MM.1S (cell line): ENCODE measurements at regions not wholly inside any gene's neighbourhood (a gene's known extent, or its start where the extent isn't known, plus 50 kb on each side); places are given as distances from the start of the nearest gene placed in this dataset.

Experiments used
- DNase-seq: peaks from one replicate; pipeline ENCODE4 v3.0.0-alpha.2; 2015
- H2AFZ ChIP-seq: fragments of 300-600 bp; sonication (generic); 2 replicates; pipeline ENCODE4 v1.6.0; 2016; ENCODE audit warnings: antibody characterized with exemption, low read length
- H3F3A ChIP-seq: fragments of 300-600 bp; sonication (generic); 2 replicates; pipeline ENCODE4 v1.6.1; 2016; ENCODE audit warnings: mild to moderate bottlenecking, antibody characterized with exemption, low read length, moderate library complexity, mixed read lengths; ENCODE audit not compliant: insufficient read depth
- H3K27ac ChIP-seq: fragments of 300-600 bp; sonication (generic); 2 replicates; pipeline ENCODE4 v1.5.1; 2016; ENCODE audit warnings: mild to moderate bottlenecking, low read length
- H3K27me3 ChIP-seq: fragments of 300-600 bp; sonication (generic); replicated peaks from 2 replicates; pipeline ENCODE4 v1.6.0; 2016; ENCODE audit warnings: low read length; ENCODE audit not compliant: insufficient read depth
- H3K36me3 ChIP-seq: fragments of 300-600 bp; sonication (generic); replicated peaks from 2 replicates; pipeline ENCODE4 v1.6.1; 2016; ENCODE audit warnings: mild to moderate bottlenecking, low read length, mixed read lengths; ENCODE audit not compliant: insufficient read depth
- H3K4me1 ChIP-seq: fragments of 300-600 bp; sonication (generic); 2 replicates; pipeline ENCODE4 v1.6.1; 2016; ENCODE audit warnings: low read length, mixed read lengths
- H3K4me2 ChIP-seq: fragments of 300-600 bp; sonication (generic); 2 replicates; pipeline ENCODE4 v1.6.0; 2016; ENCODE audit warnings: low read depth, low read length
- H3K4me3 ChIP-seq: fragments of 300-600 bp; sonication (generic); 2 replicates; pipeline ENCODE4 v1.5.1; 2016; ENCODE audit warnings: low read length, mixed read lengths
- H3K79me2 ChIP-seq: fragments of 300-600 bp; sonication (generic); 2 replicates; pipeline ENCODE4 v1.6.1; 2016; ENCODE audit warnings: mixed run types, low read length, mixed read lengths
- H3K9ac ChIP-seq: fragments of 300-600 bp; sonication (generic); 2 replicates; pipeline ENCODE4 v1.6.1; 2016; ENCODE audit warnings: low read length, mixed read lengths
- H3K9me2 ChIP-seq: fragments of 300-600 bp; sonication (generic); replicated peaks from 2 replicates; pipeline ENCODE4 v1.6.1; 2016; ENCODE audit warnings: mild to moderate bottlenecking, low read length, mixed read lengths; ENCODE audit not compliant: insufficient read depth
- H3K9me3 ChIP-seq: fragments of 300-600 bp; sonication (generic); replicated peaks from 2 replicates; pipeline ENCODE4 v1.6.1; 2016; ENCODE audit warnings: mild to moderate bottlenecking, low read length, mixed read lengths; ENCODE audit not compliant: insufficient read depth
- H4K20me1 ChIP-seq: fragments of 300-600 bp; sonication (generic); 2 replicates; pipeline ENCODE4 v1.6.1; 2016; ENCODE audit warnings: mild to moderate bottlenecking, low read length, moderate library complexity, mixed read lengths; ENCODE audit not compliant: insufficient read depth
- EZH2 ChIP-seq: fragments of 300-600 bp; sonication (generic); optimal IDR thresholded peaks from 2 replicates; pipeline ENCODE3; 2017; ENCODE audit warnings: low read depth, mild to moderate bottlenecking, antibody characterized with exemption, low read length, mixed read lengths
- EZH2phosphoT487 ChIP-seq: fragments of 300-600 bp; sonication (generic); IDR thresholded peaks from 2 replicates; pipeline ENCODE4 v1.6.1; 2018; ENCODE audit warnings: antibody characterized with exemption, low read length
- TF ChIP-seq, protein P1 (sequence below): fragments of 300-600 bp; sonication (generic); IDR thresholded peaks from 2 replicates; pipeline ENCODE4 v1.5.1; 2016; ENCODE audit warnings: antibody characterized with exemption, low read length, mixed read lengths

- no peak for DNase-seq
- no peak overlapping the region for H3K4me3 ChIP-seq
- H3K4me2 ChIP-seq, result no peak overlapping the region
- H3K4me1 ChIP-seq, result no peaks in the 10 kb centered on the region
- no peaks in the 10 kb centered on the region for H3F3A ChIP-seq
- H3K79me2 ChIP-seq, result no peaks in the 10 kb centered on the region
- no peaks in the 10 kb centered on the region for H3K27me3 ChIP-seq
- TF ChIP-seq EZH2phosphoT487, result no peak
- TF ChIP-seq EZH2, result no peak
- TF ChIP-seq, protein P1, sequence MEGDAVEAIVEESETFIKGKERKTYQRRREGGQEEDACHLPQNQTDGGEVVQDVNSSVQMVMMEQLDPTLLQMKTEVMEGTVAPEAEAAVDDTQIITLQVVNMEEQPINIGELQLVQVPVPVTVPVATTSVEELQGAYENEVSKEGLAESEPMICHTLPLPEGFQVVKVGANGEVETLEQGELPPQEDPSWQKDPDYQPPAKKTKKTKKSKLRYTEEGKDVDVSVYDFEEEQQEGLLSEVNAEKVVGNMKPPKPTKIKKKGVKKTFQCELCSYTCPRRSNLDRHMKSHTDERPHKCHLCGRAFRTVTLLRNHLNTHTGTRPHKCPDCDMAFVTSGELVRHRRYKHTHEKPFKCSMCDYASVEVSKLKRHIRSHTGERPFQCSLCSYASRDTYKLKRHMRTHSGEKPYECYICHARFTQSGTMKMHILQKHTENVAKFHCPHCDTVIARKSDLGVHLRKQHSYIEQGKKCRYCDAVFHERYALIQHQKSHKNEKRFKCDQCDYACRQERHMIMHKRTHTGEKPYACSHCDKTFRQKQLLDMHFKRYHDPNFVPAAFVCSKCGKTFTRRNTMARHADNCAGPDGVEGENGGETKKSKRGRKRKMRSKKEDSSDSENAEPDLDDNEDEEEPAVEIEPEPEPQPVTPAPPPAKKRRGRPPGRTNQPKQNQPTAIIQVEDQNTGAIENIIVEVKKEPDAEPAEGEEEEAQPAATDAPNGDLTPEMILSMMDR, result no peak
- H3K9me3 ChIP-seq, result no peaks in the 10 kb centered on the region
- H3K9ac ChIP-seq, result no peak overlapping the region
- H3K27ac ChIP-seq, result no peak overlapping the region
- H2AFZ ChIP-seq, result no peak overlapping the region
- no peaks in the 10 kb centered on the region for H4K20me1 ChIP-seq
- H3K36me3 ChIP-seq, result no peaks in the 10 kb centered on the region
- H3K9me2 ChIP-seq, result no peaks in the 10 kb centered on the region
Measured at GRCh38 chr21:22319435-22319834, 1321.2 kb downstream of the NCAM2 start.

GRCh38 chr21:22342889-22343288 is 1344.7 kb downstream of the NCAM2 start:
- Histone ChIP-seq H3K4me2 (no peak overlapping the region), H3K4me3 (no peak overlapping the region), H3K79me2 (no peaks in the 10 kb centered on the region), H3K9me2 (no peaks in the 10 kb centered on the region), H2AFZ (no peak overlapping the region), H3K9me3 (no peaks in the 10 kb centered on the region), H4K20me1 (no peaks in the 10 kb centered on the region), H3K36me3 (no peaks in the 10 kb centered on the region), H3K9ac (no peak overlapping the region), H3K27me3 (no peaks in the 10 kb centered on the region), H3F3A (no peaks in the 10 kb centered on the region), H3K4me1 (no peaks in the 10 kb centered on the region), H3K27ac (no peak overlapping the region)
- TF ChIP-seq EZH2 (no peak), EZH2phosphoT487 (no peak)
- DNase-seq, result peak; percentile 28

DNA sequence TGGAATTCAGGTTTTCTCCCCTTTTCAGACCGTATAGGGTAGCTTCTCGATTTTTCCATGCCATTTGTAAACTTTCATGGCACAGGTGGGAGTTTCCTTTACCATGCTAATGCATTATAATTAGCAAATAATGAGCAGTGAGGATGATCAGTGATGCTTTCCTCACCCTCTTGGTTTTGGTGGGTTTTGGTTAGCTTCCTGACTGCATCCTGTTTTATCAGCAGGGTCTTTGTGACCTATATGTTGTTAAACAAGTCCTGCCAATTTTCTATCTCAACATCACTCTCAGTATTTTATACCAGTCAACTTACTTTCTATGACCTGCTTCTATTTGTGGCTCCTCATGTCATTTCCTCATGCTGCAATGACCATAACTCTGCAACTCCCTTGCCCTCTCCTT is 1345.1 kb downstream of the NCAM2 start:
- no peak overlapping the region for H3K9ac ChIP-seq
- no peaks in the 10 kb centered on the region for H4K20me1 ChIP-seq
- no peak overlapping the region for H3K27ac ChIP-seq
- H3K4me2 ChIP-seq, result no peak overlapping the region
- no peaks in the 10 kb centered on the region for H3K4me1 ChIP-seq
- H3K36me3 ChIP-seq, result no peaks in the 10 kb centered on the region
- H3K9me2 ChIP-seq, result no peaks in the 10 kb centered on the region
- no peaks in the 10 kb centered on the region for H3K27me3 ChIP-seq
- no peaks in the 10 kb centered on the region for H3K79me2 ChIP-seq
- no peak for DNase-seq
- H3F3A ChIP-seq, result no peaks in the 10 kb centered on the region
- H3K9me3 ChIP-seq, result no peaks in the 10 kb centered on the region
- no peak overlapping the region for H3K4me3 ChIP-seq
- TF ChIP-seq, protein P1, result no peak
- TF ChIP-seq EZH2 (no peak), EZH2phosphoT487 (no peak)
- H2AFZ ChIP-seq, result no peak overlapping the region

DNA sequence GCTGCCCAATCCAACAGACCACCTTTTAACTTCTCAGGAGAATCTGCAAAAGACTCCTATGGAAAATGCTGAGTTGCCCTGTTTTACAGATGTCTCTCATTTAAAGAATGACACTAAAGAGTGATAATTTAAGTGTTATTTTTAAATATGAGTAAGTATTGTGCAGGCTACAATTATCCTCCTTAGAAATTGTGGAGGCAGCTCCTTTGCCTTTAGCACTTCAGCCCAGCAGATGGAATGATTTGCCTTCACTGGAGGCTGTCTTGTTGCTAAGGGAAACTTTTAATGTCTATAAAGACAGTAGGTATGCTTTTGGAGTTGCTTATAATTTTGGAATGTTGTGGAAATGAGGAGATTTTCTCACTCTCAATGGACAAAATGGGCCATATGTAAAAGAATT is 1345.5 kb downstream of the NCAM2 start:
- Histone ChIP-seq H3K4me2 (no peak overlapping the region), H3K9me3 (no peaks in the 10 kb centered on the region), H3K36me3 (no peaks in the 10 kb centered on the region), H3K27ac (no peak overlapping the region), H3K4me1 (no peaks in the 10 kb centered on the region), H3K4me3 (no peak overlapping the region), H3K9ac (no peak overlapping the region), H3K79me2 (no peaks in the 10 kb centered on the region), H2AFZ (no peak overlapping the region), H3F3A (no peaks in the 10 kb centered on the region), H4K20me1 (no peaks in the 10 kb centered on the region), H3K9me2 (no peaks in the 10 kb centered on the region), H3K27me3 (no peaks in the 10 kb centered on the region)
- TF ChIP-seq, protein P1, result no peak
- TF ChIP-seq EZH2phosphoT487 (no peak), EZH2 (no peak)
- DNase-seq, result no peak
